B cell (primary cell): ENCODE measurements at regions not wholly inside any gene's neighbourhood (a gene's known extent, or its start where the extent isn't known, plus 50 kb on each side); places are given as distances from the start of the nearest gene placed in this dataset.

Source experiments
- ATAC-seq: fragments of 200-7000 bp; cut with Tn5 transposase; one replicate; pipeline ENCODE4 v1.10.0; 2021; ENCODE audit warnings: low read depth, mild to moderate bottlenecking, moderate number of reproducible peaks, moderate library complexity
- CTCF ChIA-PET: fragments of 350-600 bp; sonication (Branson Sonifier 250); formaldehyde crosslinking; loops from one replicate; lab custom pipeline; 2021; ENCODE audit warnings: antibody characterized with exemption, inconsistent platforms; lab: Charles Lee
- POLR2A ChIA-PET: fragments of 350-600 bp; sonication (Branson Sonifier 250); formaldehyde crosslinking; loops from one replicate; lab custom pipeline; 2021; ENCODE audit warnings: antibody characterized with exemption; lab: Charles Lee
- DNase-seq: peaks from one replicate; pipeline ENCODE4 v3.0.0; 2013
- H2AFZ ChIP-seq: 2 replicates; pipeline ENCODE4 v1.6.1; 2012; ENCODE audit warnings: mild to moderate bottlenecking, low read depth, low read length; ENCODE audit not compliant: insufficient read depth, poor library complexity, severe bottlenecking
- H3K27ac ChIP-seq, 2 donors: 1 replicate in 1 of 2; 2 replicates in 1 of 2; pipeline ENCODE4 v1.5.1; 2012 to 2013; ENCODE audit warnings: low read length in 2 of 2, mild to moderate bottlenecking in 2 of 2, moderate library complexity in 1 of 2
- H3K27me3 ChIP-seq, 4 experiments: fragments of 200-600 bp in 1 of 4; sonication (generic) in 1 of 4; replicated peaks in 1 of 4; 1 replicate in 2 of 4; 2 replicates in 2 of 4; pipeline versions ENCODE4 v1.6.1 to v1.7.0; 2013 to 2016; ENCODE audit warnings: low read length in 3 of 4, mild to moderate bottlenecking in 2 of 4, mixed read lengths in 1 of 4, moderate library complexity in 1 of 4; ENCODE audit not compliant: insufficient read depth in 4 of 4, control insufficient read depth in 3 of 4; ENCODE audit errors: control extremely low read depth in 1 of 4
- H3K36me3 ChIP-seq, 2 experiments: replicated peaks in 1 of 2; 1 replicate in 1 of 2; 2 replicates in 1 of 2; pipeline versions ENCODE4 v1.6.1 to v1.7.1; 2013; ENCODE audit warnings: low read length in 1 of 2; ENCODE audit not compliant: insufficient read depth in 2 of 2, control insufficient read depth in 1 of 2; ENCODE audit errors: control extremely low read depth in 1 of 2, extremely low read depth in 1 of 2
- H3K4me1 ChIP-seq, 2 donors: fragments of 200-600 bp in 1 of 2; sonication (generic) in 1 of 2; 1 replicate in 1 of 2; 2 replicates in 1 of 2; pipeline versions ENCODE4 v1.5.1 to v1.6.1; 2013 to 2017; ENCODE audit warnings: low read length in 2 of 2; ENCODE audit not compliant: control insufficient read depth in 2 of 2, insufficient read depth in 2 of 2
- H3K4me2 ChIP-seq: replicated peaks from 2 replicates; pipeline ENCODE3; 2012; ENCODE audit warnings: mild to moderate bottlenecking, low read depth, low read length; ENCODE audit not compliant: poor library complexity, severe bottlenecking
- H3K4me3 ChIP-seq, 5 experiments: fragments of 200-600 bp in 1 of 5; sonication (generic) in 1 of 5; 1 replicate in 3 of 5; 2 replicates in 2 of 5; pipeline versions ENCODE4 v1.5.1 to v1.7.0; 2011 to 2016; ENCODE audit warnings: low read length in 4 of 5, mild to moderate bottlenecking in 4 of 5, low read depth in 2 of 5, control low read depth in 1 of 5, moderate library complexity in 1 of 5; ENCODE audit not compliant: insufficient read depth in 1 of 5; ENCODE audit errors: control extremely low read depth in 1 of 5, extremely low read depth in 1 of 5
- H3K79me2 ChIP-seq: fragments of 200-600 bp; sonication (generic); one replicate; pipeline ENCODE4 v1.6.0; 2016; ENCODE audit warnings: low read length; ENCODE audit not compliant: control insufficient read depth, insufficient read depth
- H3K9ac ChIP-seq: fragments of 200-600 bp; sonication (generic); 2 replicates; pipeline ENCODE4 v1.6.1; 2017; ENCODE audit warnings: mild to moderate bottlenecking, low read length, moderate library complexity
- H3K9me3 ChIP-seq, 3 donors: one replicate each; pipeline versions ENCODE4 v1.6.1 to v1.7.1; 2013; ENCODE audit warnings: low read length in 2 of 3; ENCODE audit not compliant: control insufficient read depth in 2 of 3, insufficient read depth in 1 of 3; ENCODE audit errors: control extremely low read depth in 1 of 3
- H4K20me1 ChIP-seq: 2 replicates; pipeline ENCODE4 v1.6.0; 2012; ENCODE audit warnings: mild to moderate bottlenecking, low read length; ENCODE audit not compliant: insufficient read depth, control insufficient read depth, poor library complexity, severe bottlenecking
- H3K27ac Mint-ChIP-seq: one replicate; pipeline ENCODE4 v1.8.0; 2021; ENCODE audit warnings: mixed read lengths
- H3K27me3 Mint-ChIP-seq: one replicate; pipeline ENCODE4 v1.8.0; 2021; ENCODE audit warnings: mixed read lengths
- H3K4me1 Mint-ChIP-seq: one replicate; pipeline ENCODE4 v1.8.0; 2021; ENCODE audit warnings: mixed read lengths
- H3K4me3 Mint-ChIP-seq: one replicate; pipeline ENCODE4 v1.8.0; 2021; ENCODE audit warnings: mixed read lengths
- H3K9me3 Mint-ChIP-seq: one replicate; pipeline ENCODE4 v1.8.0; 2022; ENCODE audit warnings: mixed read lengths; ENCODE audit not compliant: insufficient read depth
- CTCF ChIP-seq: fragments of 200-600 bp; IDR thresholded peaks from one replicate; pipeline ENCODE4 v1.8.0; 2022; ENCODE audit warnings: antibody characterized with exemption, mild to moderate bottlenecking
- EZH2 ChIP-seq: IDR thresholded peaks from 2 replicates; pipeline ENCODE4 v1.6.1; 2012; ENCODE audit warnings: borderline replicate concordance, low read depth, mild to moderate bottlenecking, moderate library complexity, low read length; ENCODE audit not compliant: insufficient read depth, poor library complexity, severe bottlenecking
- WGBS: methylation state at CpG from one replicate; pipeline ENCODE4 v1.1.5; 2013; ENCODE audit warnings: missing lambda C conversion rate; ENCODE audit not compliant: insufficient coverage; 5-methylcytosine and 5-hydroxymethylcytosine counted together
- intact Hi-C: fragments of 100-400 bp; cut with micrococcal nuclease; formaldehyde crosslinking; loops from one replicate; pipeline ENCODE4 v1.10.0; 2022

GRCh38 chrX:39253551-39253950, 452.3 kb downstream of the MID1IP1 start:
- no peak for TF ChIP-seq CTCF
- no peak for TF ChIP-seq EZH2
- no peak overlapping the region for H3K27ac Mint-ChIP-seq

GRCh38 chrX:39258331-39258730, 457.1 kb downstream of the MID1IP1 start:
- Histone ChIP-seq H2AFZ (no peak overlapping the region), H3K27ac (no peak overlapping the region), H3K9ac (no peak overlapping the region), H3K4me1 (peaks cover 0 to 3% of the 10 kb centered on the region in 2 donors), H3K4me3 (no peak overlapping the region), H3K9me3 (no peaks in the 10 kb centered on the region), H3K4me2 (no peak overlapping the region), H4K20me1 (no peaks in the 10 kb centered on the region), H3K36me3 (no peaks in the 10 kb centered on the region), H3K27me3 (no peaks in the 10 kb centered on the region), H3K79me2 (no peaks in the 10 kb centered on the region)
- TF ChIP-seq CTCF: no peak
- TF ChIP-seq EZH2: no peak
- intact Hi-C loops: no loop called here
- Mint-ChIP-seq H3K27me3 (no peaks in the 10 kb centered on the region), H3K27ac (no peak overlapping the region), H3K4me3 (no peak overlapping the region), H3K4me1 (peaks cover 11% of the 10 kb centered on the region), H3K9me3 (no peaks in the 10 kb centered on the region)
- ChIA-PET POLR2A (no interaction called here), CTCF (interaction anchor here (1.1 kb wide), 1 partner anchor 17 kb away, joined by 3 read pairs; no protein-coding TSS in a partner anchor)
- no CpG with 5 or more reads among the region's 1 CpG for WGBS
- DNase-seq (no peak), ATAC-seq (no peak)

More at GRCh38 chrX:39253551-39253950, 452.3 kb downstream of the MID1IP1 start:
- no peaks in the 10 kb centered on the region for H3K79me2 ChIP-seq
- no peak overlapping the region for H3K9ac ChIP-seq
- Mint-ChIP-seq H3K27me3 (no peaks in the 10 kb centered on the region), H3K4me3 (no peak overlapping the region), H3K4me1 (peaks cover 3% of the 10 kb centered on the region), H3K9me3 (no peaks in the 10 kb centered on the region)
- no peaks in the 10 kb centered on the region for H3K4me1 ChIP-seq
- CTCF ChIA-PET: interaction anchor here (0.6 kb wide), 1 partner anchor 21 kb away, joined by 3 read pairs; no protein-coding TSS in a partner anchor
- no peak overlapping the region for H3K4me3 ChIP-seq
- H3K27me3 ChIP-seq: no peaks in the 10 kb centered on the region
- no peaks in the 10 kb centered on the region for H3K9me3 ChIP-seq
- no peak overlapping the region for H3K27ac ChIP-seq
- no peak for DNase-seq
- H2AFZ ChIP-seq: no peak overlapping the region
- no peak overlapping the region for H3K4me2 ChIP-seq
- H3K36me3 ChIP-seq: no peaks in the 10 kb centered on the region
- ATAC-seq: no peak
- intact Hi-C loops: no loop called here
- POLR2A ChIA-PET: no interaction called here
- H4K20me1 ChIP-seq: no peaks in the 10 kb centered on the region
